ENCODE measurements at regions not wholly inside any gene's neighbourhood (a gene's known extent, or its start where the extent isn't known, plus 50 kb on each side); places are given as distances from the start of the nearest gene placed in this dataset.

DNA sequence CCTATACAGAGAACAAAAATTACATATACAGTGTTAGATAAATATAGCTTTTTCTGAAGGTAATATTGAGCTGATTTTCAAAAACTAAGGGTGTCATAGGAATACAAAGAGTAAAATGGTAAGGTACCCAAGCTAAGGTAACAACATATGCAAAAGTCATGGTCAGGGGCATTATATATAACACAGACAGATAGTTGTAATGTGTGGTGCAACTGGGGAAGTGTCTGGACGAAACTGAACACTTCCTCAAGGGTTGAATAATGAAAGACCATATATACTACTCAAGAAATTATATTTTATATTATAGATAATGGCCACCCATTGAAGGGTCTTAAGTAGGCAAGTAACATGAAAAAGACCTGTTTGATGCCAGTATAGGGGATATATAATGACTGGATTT lies 262.1 kb upstream of the CXXC4 start (continued):
- TF ChIP-seq, protein P1, sequence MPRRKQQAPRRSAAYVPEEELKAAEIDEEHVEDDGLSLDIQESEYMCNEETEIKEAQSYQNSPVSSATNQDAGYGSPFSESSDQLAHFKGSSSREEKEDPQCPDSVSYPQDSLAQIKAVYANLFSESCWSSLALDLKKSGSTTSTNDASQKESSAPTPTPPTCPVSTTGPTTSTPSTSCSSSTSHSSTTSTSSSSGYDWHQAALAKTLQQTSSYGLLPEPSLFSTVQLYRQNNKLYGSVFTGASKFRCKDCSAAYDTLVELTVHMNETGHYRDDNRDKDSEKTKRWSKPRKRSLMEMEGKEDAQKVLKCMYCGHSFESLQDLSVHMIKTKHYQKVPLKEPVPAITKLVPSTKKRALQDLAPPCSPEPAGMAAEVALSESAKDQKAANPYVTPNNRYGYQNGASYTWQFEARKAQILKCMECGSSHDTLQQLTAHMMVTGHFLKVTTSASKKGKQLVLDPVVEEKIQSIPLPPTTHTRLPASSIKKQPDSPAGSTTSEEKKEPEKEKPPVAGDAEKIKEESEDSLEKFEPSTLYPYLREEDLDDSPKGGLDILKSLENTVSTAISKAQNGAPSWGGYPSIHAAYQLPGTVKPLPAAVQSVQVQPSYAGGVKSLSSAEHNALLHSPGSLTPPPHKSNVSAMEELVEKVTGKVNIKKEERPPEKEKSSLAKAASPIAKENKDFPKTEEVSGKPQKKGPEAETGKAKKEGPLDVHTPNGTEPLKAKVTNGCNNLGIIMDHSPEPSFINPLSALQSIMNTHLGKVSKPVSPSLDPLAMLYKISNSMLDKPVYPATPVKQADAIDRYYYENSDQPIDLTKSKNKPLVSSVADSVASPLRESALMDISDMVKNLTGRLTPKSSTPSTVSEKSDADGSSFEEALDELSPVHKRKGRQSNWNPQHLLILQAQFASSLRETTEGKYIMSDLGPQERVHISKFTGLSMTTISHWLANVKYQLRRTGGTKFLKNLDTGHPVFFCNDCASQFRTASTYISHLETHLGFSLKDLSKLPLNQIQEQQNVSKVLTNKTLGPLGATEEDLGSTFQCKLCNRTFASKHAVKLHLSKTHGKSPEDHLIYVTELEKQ (tag by site-specific recombination; IDR thresholded peaks at IDR 0.05; ENCODE audit: borderline replicate concordance): no peak
- TF ChIP-seq ZNF664 (tag by site-specific recombination; IDR thresholded peaks at IDR 0.05): no peak

DNA sequence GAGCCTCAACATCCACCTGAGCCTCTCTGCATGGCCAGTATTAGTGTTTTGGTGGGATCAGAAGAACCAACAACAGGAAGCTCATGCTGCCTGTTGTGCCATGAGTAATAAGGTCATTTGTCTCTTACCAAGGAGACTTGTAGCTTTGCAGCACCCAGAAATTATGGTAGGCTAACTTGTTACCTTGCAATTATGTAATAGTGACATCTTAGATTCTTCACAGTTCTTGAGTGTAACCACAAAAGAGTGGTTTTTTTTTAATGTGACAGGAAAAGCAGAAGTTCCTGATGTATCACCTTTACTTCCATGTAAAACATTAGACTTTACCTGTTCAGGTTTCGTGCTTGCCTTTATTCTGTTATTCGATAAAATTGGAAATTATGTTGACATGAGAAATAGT lies 263.9 kb upstream of the CXXC4 start:
- no peaks in the 10 kb centered on the region for H3K9me3 ChIP-seq (ENCODE audit: control insufficient read depth, insufficient read depth, low read depth, low read length)
- ChIA-PET CTCF (no interaction called here), POLR2A (no interaction called here)
- TF ChIP-seq TRIM28 (IDR thresholded peaks at IDR 0.05; ENCODE audit: borderline replicate concordance, low read length) (no peak), ZNF560 (tag by site-specific recombination; IDR thresholded peaks at IDR 0.05; ENCODE audit: borderline replicate concordance) (no peak), ZBTB20 (tag by site-specific recombination; IDR thresholded peaks at IDR 0.05) (no peak), KLF8 (tag by site-specific recombination; IDR thresholded peaks at IDR 0.05) (no peak), IKZF3 (tag by site-specific recombination; IDR thresholded peaks at IDR 0.05) (no peak), ZNF521 (tag by site-specific recombination; IDR thresholded peaks at IDR 0.05) (no peak), ZNF157 (tag by site-specific recombination; IDR thresholded peaks at IDR 0.05) (no peak), YY2 (tag by site-specific recombination; IDR thresholded peaks at IDR 0.05) (no peak), ZNF302 (tag by site-specific recombination; IDR thresholded peaks at IDR 0.05; ENCODE audit: low read depth) (no peak), KLF16 (tag by site-specific recombination; IDR thresholded peaks at IDR 0.05) (no peak), EGR2 (tag by site-specific recombination; IDR thresholded peaks at IDR 0.05; ENCODE audit: low read depth) (no peak), ZNF626 (tag by site-specific recombination; IDR thresholded peaks at IDR 0.05) (no peak), ZIC2 (tag by site-specific recombination; IDR thresholded peaks at IDR 0.05) (no peak), SALL2 (tag by site-specific recombination; IDR thresholded peaks at IDR 0.05; ENCODE audit: borderline replicate concordance) (no peak)
- TF ChIP-seq, protein P1 (tag by site-specific recombination; IDR thresholded peaks at IDR 0.05; ENCODE audit: borderline replicate concordance): no peak
- TF ChIP-seq, protein P2, sequence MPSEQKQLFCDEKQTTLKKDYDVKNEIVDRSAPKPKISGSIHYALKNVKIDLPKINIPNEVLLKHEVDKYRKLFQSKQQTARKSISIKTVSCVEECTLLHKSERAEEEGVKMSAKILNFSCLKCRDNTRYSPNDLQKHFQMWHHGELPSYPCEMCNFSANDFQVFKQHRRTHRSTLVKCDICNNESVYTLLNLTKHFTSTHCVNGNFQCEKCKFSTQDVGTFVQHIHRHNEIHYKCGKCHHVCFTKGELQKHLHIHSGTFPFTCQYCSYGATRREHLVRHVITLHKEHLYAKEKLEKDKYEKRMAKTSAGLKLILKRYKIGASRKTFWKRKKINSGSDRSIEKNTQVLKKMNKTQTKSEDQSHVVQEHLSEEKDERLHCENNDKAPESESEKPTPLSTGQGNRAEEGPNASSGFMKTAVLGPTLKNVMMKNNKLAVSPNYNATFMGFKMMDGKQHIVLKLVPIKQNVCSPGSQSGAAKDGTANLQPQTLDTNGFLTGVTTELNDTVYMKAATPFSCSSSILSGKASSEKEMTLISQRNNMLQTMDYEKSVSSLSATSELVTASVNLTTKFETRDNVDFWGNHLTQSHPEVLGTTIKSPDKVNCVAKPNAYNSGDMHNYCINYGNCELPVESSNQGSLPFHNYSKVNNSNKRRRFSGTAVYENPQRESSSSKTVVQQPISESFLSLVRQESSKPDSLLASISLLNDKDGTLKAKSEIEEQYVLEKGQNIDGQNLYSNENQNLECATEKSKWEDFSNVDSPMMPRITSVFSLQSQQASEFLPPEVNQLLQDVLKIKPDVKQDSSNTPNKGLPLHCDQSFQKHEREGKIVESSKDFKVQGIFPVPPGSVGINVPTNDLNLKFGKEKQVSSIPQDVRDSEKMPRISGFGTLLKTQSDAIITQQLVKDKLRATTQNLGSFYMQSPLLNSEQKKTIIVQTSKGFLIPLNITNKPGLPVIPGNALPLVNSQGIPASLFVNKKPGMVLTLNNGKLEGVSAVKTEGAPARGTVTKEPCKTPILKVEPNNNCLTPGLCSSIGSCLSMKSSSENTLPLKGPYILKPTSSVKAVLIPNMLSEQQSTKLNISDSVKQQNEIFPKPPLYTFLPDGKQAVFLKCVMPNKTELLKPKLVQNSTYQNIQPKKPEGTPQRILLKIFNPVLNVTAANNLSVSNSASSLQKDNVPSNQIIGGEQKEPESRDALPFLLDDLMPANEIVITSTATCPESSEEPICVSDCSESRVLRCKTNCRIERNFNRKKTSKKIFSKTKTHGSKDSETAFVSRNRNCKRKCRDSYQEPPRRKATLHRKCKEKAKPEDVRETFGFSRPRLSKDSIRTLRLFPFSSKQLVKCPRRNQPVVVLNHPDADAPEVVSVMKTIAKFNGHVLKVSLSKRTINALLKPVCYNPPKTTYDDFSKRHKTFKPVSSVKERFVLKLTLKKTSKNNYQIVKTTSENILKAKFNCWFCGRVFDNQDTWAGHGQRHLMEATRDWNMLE (tag by site-specific recombination; conservative IDR thresholded peaks at IDR 0.05; ENCODE audit: low read depth): no peak
- TF ChIP-seq, protein P3, sequence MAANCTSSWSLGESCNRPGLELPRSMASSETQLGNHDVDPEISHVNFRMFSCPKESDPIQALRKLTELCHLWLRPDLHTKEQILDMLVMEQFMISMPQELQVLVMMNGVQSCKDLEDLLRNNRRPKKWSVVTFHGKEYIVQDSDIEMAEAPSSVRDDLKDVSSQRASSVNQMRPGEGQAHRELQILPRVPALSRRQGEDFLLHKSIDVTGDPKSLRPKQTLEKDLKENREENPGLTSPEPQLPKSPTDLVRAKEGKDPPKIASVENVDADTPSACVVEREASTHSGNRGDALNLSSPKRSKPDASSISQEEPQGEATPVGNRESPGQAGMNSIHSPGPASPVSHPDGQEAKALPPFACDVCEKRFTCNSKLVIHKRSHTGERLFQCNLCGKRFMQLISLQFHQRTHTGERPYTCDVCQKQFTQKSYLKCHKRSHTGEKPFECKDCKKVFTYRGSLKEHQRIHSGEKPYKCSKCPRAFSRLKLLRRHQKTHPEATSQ (tag by site-specific recombination; IDR thresholded peaks at IDR 0.05): no peak
- TF ChIP-seq, protein P4, sequence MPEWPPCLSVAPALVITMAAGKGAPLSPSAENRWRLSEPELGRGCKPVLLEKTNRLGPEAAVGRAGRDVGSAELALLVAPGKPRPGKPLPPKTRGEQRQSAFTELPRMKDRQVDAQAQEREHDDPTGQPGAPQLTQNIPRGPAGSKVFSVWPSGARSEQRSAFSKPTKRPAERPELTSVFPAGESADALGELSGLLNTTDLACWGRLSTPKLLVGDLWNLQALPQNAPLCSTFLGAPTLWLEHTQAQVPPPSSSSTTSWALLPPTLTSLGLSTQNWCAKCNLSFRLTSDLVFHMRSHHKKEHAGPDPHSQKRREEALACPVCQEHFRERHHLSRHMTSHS (tag by site-specific recombination; IDR thresholded peaks at IDR 0.05): no peak
- TF ChIP-seq, protein P5, sequence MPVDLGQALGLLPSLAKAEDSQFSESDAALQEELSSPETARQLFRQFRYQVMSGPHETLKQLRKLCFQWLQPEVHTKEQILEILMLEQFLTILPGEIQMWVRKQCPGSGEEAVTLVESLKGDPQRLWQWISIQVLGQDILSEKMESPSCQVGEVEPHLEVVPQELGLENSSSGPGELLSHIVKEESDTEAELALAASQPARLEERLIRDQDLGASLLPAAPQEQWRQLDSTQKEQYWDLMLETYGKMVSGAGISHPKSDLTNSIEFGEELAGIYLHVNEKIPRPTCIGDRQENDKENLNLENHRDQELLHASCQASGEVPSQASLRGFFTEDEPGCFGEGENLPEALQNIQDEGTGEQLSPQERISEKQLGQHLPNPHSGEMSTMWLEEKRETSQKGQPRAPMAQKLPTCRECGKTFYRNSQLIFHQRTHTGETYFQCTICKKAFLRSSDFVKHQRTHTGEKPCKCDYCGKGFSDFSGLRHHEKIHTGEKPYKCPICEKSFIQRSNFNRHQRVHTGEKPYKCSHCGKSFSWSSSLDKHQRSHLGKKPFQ (tag by site-specific recombination; IDR thresholded peaks at IDR 0.05): no peak
- no peaks in the 10 kb centered on the region for H3K36me3 ChIP-seq (ENCODE audit: control insufficient read depth in 2 of 2, insufficient read depth in 1 of 2, low read length in 2 of 2)
- H3K27ac ChIP-seq (ENCODE audit: extremely low read depth, low read depth, low read length): no peak overlapping the region
- no peak overlapping the region for H3K4me3 ChIP-seq (ENCODE audit: low read depth, low read length)
- no peaks in the 10 kb centered on the region for H3K4me1 ChIP-seq (ENCODE audit: control insufficient read depth, insufficient read depth, low read length)

Data from HEK293 (cell line).